Midbrain (tissue), 1 donor: ENCODE measurements at regions not wholly inside any gene's neighbourhood (a gene's known extent, or its start where the extent isn't known, plus 50 kb on each side); places are given as distances from the start of the nearest gene placed in this dataset.

Experiments
- DNase-seq: peaks from one replicate; lab custom pipeline; 2025; lab: John Stamatoyannopoulos, UW

GRCh38 chr14:42778984-42779383 is 1172.3 kb downstream of the LRFN5 start:
- no peak for DNase-seq

- no peak for DNase-seq
These were observed 1144.1 kb downstream of the LRFN5 start for GRCh38 chr14:42750771-42751170.

- DNase-seq = no peak
These were observed 1135.4 kb downstream of the LRFN5 start for GRCh38 chr14:42742084-42742483.

- DNase-seq = no peak
These were observed 1129.7 kb downstream of the LRFN5 start for GRCh38 chr14:42736408-42736807.

GRCh38 chr14:42734041-42734440 is 1127.4 kb downstream of the LRFN5 start:
- DNase-seq = no peak

- no peak for DNase-seq
These were observed 1125.3 kb downstream of the LRFN5 start for GRCh38 chr14:42732005-42732404.

GRCh38 chr14:42731480-42731879 is 1124.8 kb downstream of the LRFN5 start:
- DNase-seq = no peak

- DNase-seq = no peak
These were observed 1123.0 kb downstream of the LRFN5 start for GRCh38 chr14:42729681-42730080.

GRCh38 chr14:42719391-42719790 is 1112.7 kb downstream of the LRFN5 start:
- no peak for DNase-seq

GRCh38 chr14:42715316-42715715 is 1108.6 kb downstream of the LRFN5 start:
- no peak for DNase-seq

GRCh38 chr14:42710071-42710470 is 1103.4 kb downstream of the LRFN5 start:
- DNase-seq = no peak

- DNase-seq = no peak
These were observed 1096.8 kb downstream of the LRFN5 start for GRCh38 chr14:42703501-42703900.

GRCh38 chr14:42687421-42687820 is 1080.7 kb downstream of the LRFN5 start:
- no peak for DNase-seq

GRCh38 chr14:42683707-42684106 is 1077.0 kb downstream of the LRFN5 start:
- no peak for DNase-seq

GRCh38 chr14:42676636-42677035 is 1070.0 kb downstream of the LRFN5 start:
- no peak for DNase-seq

- DNase-seq = no peak
These were observed 1067.3 kb downstream of the LRFN5 start for GRCh38 chr14:42673963-42674362.

- DNase-seq = no peak
These were observed 1065.0 kb downstream of the LRFN5 start for GRCh38 chr14:42671636-42672035.

GRCh38 chr14:42665083-42665482 is 1058.4 kb downstream of the LRFN5 start:
- no peak for DNase-seq

GRCh38 chr14:42664190-42664589 is 1057.5 kb downstream of the LRFN5 start:
- DNase-seq = no peak

- DNase-seq = no peak
These were observed 1048.0 kb downstream of the LRFN5 start for GRCh38 chr14:42654707-42655106.

- DNase-seq = no peak
These were observed 1036.1 kb downstream of the LRFN5 start for GRCh38 chr14:42642787-42643186.

- no peak for DNase-seq
These were observed 1026.9 kb downstream of the LRFN5 start for GRCh38 chr14:42633504-42634095.

- no peak for DNase-seq
These were observed 1022.9 kb downstream of the LRFN5 start for GRCh38 chr14:42629553-42629952.

- no peak for DNase-seq
These were observed 1021.9 kb downstream of the LRFN5 start for GRCh38 chr14:42628602-42629001.

- DNase-seq = no peak
These were observed 1020.3 kb downstream of the LRFN5 start for GRCh38 chr14:42626986-42627385.
